B cell (primary cell): ENCODE measurements at regions not wholly inside any gene's neighbourhood (a gene's known extent, or its start where the extent isn't known, plus 50 kb on each side); places are given as distances from the start of the nearest gene placed in this dataset.

ENCODE experiments used
- ATAC-seq: fragments of 200-7000 bp; cut with Tn5 transposase; one replicate; pipeline ENCODE4 v1.10.0; 2021; ENCODE audit warnings: low read depth, mild to moderate bottlenecking, moderate number of reproducible peaks, moderate library complexity
- CTCF ChIA-PET: fragments of 350-600 bp; sonication (Branson Sonifier 250); formaldehyde crosslinking; loops from one replicate; lab custom pipeline; 2021; ENCODE audit warnings: antibody characterized with exemption, inconsistent platforms; lab: Charles Lee
- POLR2A ChIA-PET: fragments of 350-600 bp; sonication (Branson Sonifier 250); formaldehyde crosslinking; loops from one replicate; lab custom pipeline; 2021; ENCODE audit warnings: antibody characterized with exemption; lab: Charles Lee
- DNase-seq: peaks from one replicate; pipeline ENCODE4 v3.0.0; 2013
- H2AFZ ChIP-seq: 2 replicates; pipeline ENCODE4 v1.6.1; 2012; ENCODE audit warnings: mild to moderate bottlenecking, low read depth, low read length; ENCODE audit not compliant: insufficient read depth, poor library complexity, severe bottlenecking
- H3K27ac ChIP-seq, 2 donors: 1 replicate in 1 of 2; 2 replicates in 1 of 2; pipeline ENCODE4 v1.5.1; 2012 to 2013; ENCODE audit warnings: low read length in 2 of 2, mild to moderate bottlenecking in 2 of 2, moderate library complexity in 1 of 2
- H3K27me3 ChIP-seq, 4 experiments: fragments of 200-600 bp in 1 of 4; sonication (generic) in 1 of 4; replicated peaks in 1 of 4; 1 replicate in 2 of 4; 2 replicates in 2 of 4; pipeline versions ENCODE4 v1.6.1 to v1.7.0; 2013 to 2016; ENCODE audit warnings: low read length in 3 of 4, mild to moderate bottlenecking in 2 of 4, mixed read lengths in 1 of 4, moderate library complexity in 1 of 4; ENCODE audit not compliant: insufficient read depth in 4 of 4, control insufficient read depth in 3 of 4; ENCODE audit errors: control extremely low read depth in 1 of 4
- H3K36me3 ChIP-seq, 2 experiments: replicated peaks in 1 of 2; 1 replicate in 1 of 2; 2 replicates in 1 of 2; pipeline versions ENCODE4 v1.6.1 to v1.7.1; 2013; ENCODE audit warnings: low read length in 1 of 2; ENCODE audit not compliant: insufficient read depth in 2 of 2, control insufficient read depth in 1 of 2; ENCODE audit errors: control extremely low read depth in 1 of 2, extremely low read depth in 1 of 2
- H3K4me1 ChIP-seq, 2 donors: fragments of 200-600 bp in 1 of 2; sonication (generic) in 1 of 2; 1 replicate in 1 of 2; 2 replicates in 1 of 2; pipeline versions ENCODE4 v1.5.1 to v1.6.1; 2013 to 2017; ENCODE audit warnings: low read length in 2 of 2; ENCODE audit not compliant: control insufficient read depth in 2 of 2, insufficient read depth in 2 of 2
- H3K4me2 ChIP-seq: replicated peaks from 2 replicates; pipeline ENCODE3; 2012; ENCODE audit warnings: mild to moderate bottlenecking, low read depth, low read length; ENCODE audit not compliant: poor library complexity, severe bottlenecking
- H3K4me3 ChIP-seq, 5 experiments: fragments of 200-600 bp in 1 of 5; sonication (generic) in 1 of 5; 1 replicate in 3 of 5; 2 replicates in 2 of 5; pipeline versions ENCODE4 v1.5.1 to v1.7.0; 2011 to 2016; ENCODE audit warnings: low read length in 4 of 5, mild to moderate bottlenecking in 4 of 5, low read depth in 2 of 5, control low read depth in 1 of 5, moderate library complexity in 1 of 5; ENCODE audit not compliant: insufficient read depth in 1 of 5; ENCODE audit errors: control extremely low read depth in 1 of 5, extremely low read depth in 1 of 5
- H3K79me2 ChIP-seq: fragments of 200-600 bp; sonication (generic); one replicate; pipeline ENCODE4 v1.6.0; 2016; ENCODE audit warnings: low read length; ENCODE audit not compliant: control insufficient read depth, insufficient read depth
- H3K9ac ChIP-seq: fragments of 200-600 bp; sonication (generic); 2 replicates; pipeline ENCODE4 v1.6.1; 2017; ENCODE audit warnings: mild to moderate bottlenecking, low read length, moderate library complexity
- H3K9me3 ChIP-seq, 3 donors: one replicate each; pipeline versions ENCODE4 v1.6.1 to v1.7.1; 2013; ENCODE audit warnings: low read length in 2 of 3; ENCODE audit not compliant: control insufficient read depth in 2 of 3, insufficient read depth in 1 of 3; ENCODE audit errors: control extremely low read depth in 1 of 3
- H4K20me1 ChIP-seq: 2 replicates; pipeline ENCODE4 v1.6.0; 2012; ENCODE audit warnings: mild to moderate bottlenecking, low read length; ENCODE audit not compliant: insufficient read depth, control insufficient read depth, poor library complexity, severe bottlenecking
- H3K27ac Mint-ChIP-seq: one replicate; pipeline ENCODE4 v1.8.0; 2021; ENCODE audit warnings: mixed read lengths
- H3K27me3 Mint-ChIP-seq: one replicate; pipeline ENCODE4 v1.8.0; 2021; ENCODE audit warnings: mixed read lengths
- H3K4me1 Mint-ChIP-seq: one replicate; pipeline ENCODE4 v1.8.0; 2021; ENCODE audit warnings: mixed read lengths
- H3K4me3 Mint-ChIP-seq: one replicate; pipeline ENCODE4 v1.8.0; 2021; ENCODE audit warnings: mixed read lengths
- H3K9me3 Mint-ChIP-seq: one replicate; pipeline ENCODE4 v1.8.0; 2022; ENCODE audit warnings: mixed read lengths; ENCODE audit not compliant: insufficient read depth
- EZH2 ChIP-seq: IDR thresholded peaks from 2 replicates; pipeline ENCODE4 v1.6.1; 2012; ENCODE audit warnings: borderline replicate concordance, low read depth, mild to moderate bottlenecking, moderate library complexity, low read length; ENCODE audit not compliant: insufficient read depth, poor library complexity, severe bottlenecking
- WGBS: methylation state at CpG from one replicate; pipeline ENCODE4 v1.1.5; 2013; ENCODE audit warnings: missing lambda C conversion rate; ENCODE audit not compliant: insufficient coverage; 5-methylcytosine and 5-hydroxymethylcytosine counted together
- intact Hi-C: fragments of 100-400 bp; cut with micrococcal nuclease; formaldehyde crosslinking; loops from one replicate; pipeline ENCODE4 v1.10.0; 2022
- TF ChIP-seq, protein P1 (sequence below): fragments of 200-600 bp; IDR thresholded peaks from one replicate; pipeline ENCODE4 v1.8.0; 2022; ENCODE audit warnings: antibody characterized with exemption, mild to moderate bottlenecking

DNA sequence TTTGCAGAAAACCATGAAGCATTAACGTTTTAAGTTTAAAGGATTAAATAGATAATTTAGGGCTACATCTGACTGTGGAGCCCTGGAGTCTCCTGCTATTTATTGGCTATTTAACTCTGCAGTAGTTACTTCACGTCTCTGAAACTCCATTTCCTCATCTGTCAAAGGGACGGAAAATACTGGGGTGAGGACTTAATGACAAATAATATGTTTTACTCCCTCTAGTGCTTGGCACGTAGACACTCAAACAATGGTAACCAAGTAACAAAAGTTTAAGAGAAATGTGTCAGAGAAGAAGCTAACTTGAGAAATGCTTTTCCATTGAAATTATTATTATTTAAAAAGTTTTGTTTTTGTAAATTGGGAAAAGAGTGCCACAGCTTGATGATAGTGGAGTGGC, 130.7 kb upstream of the RCN1 start:
- no peaks in the 10 kb centered on the region for H3K9me3 Mint-ChIP-seq
- CTCF ChIA-PET = interaction anchor here (2.4 kb wide), 1 partner anchor 9 kb away, joined by 8 read pairs; no protein-coding TSS in a partner anchor
- peaks cover 8% of the 10 kb centered on the region for H3K27me3 Mint-ChIP-seq
- Histone ChIP-seq H3K4me1 (no peaks in the 10 kb centered on the region), H3K9ac (no peak overlapping the region), H3K27me3 (no peaks in the 10 kb centered on the region), H2AFZ (no peak overlapping the region), H3K79me2 (no peaks in the 10 kb centered on the region), H3K9me3 (no peaks in the 10 kb centered on the region), H3K4me2 (no peak overlapping the region), H3K27ac (no peak overlapping the region), H3K36me3 (no peaks in the 10 kb centered on the region), H3K4me3 (no peak overlapping the region), H4K20me1 (no peaks in the 10 kb centered on the region)
- no peak overlapping the region for H3K4me3 Mint-ChIP-seq
- POLR2A ChIA-PET = no interaction called here
- no peaks in the 10 kb centered on the region for H3K4me1 Mint-ChIP-seq
- no peak for DNase-seq
- no peak for ATAC-seq
- H3K27ac Mint-ChIP-seq = no peak overlapping the region
- 100% methylated on average over 1 of the region's 4 CpGs for WGBS
- no peak for TF ChIP-seq EZH2
- TF ChIP-seq, protein P1, sequence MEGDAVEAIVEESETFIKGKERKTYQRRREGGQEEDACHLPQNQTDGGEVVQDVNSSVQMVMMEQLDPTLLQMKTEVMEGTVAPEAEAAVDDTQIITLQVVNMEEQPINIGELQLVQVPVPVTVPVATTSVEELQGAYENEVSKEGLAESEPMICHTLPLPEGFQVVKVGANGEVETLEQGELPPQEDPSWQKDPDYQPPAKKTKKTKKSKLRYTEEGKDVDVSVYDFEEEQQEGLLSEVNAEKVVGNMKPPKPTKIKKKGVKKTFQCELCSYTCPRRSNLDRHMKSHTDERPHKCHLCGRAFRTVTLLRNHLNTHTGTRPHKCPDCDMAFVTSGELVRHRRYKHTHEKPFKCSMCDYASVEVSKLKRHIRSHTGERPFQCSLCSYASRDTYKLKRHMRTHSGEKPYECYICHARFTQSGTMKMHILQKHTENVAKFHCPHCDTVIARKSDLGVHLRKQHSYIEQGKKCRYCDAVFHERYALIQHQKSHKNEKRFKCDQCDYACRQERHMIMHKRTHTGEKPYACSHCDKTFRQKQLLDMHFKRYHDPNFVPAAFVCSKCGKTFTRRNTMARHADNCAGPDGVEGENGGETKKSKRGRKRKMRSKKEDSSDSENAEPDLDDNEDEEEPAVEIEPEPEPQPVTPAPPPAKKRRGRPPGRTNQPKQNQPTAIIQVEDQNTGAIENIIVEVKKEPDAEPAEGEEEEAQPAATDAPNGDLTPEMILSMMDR = no peak
- intact Hi-C loops = no loop called here

DNA sequence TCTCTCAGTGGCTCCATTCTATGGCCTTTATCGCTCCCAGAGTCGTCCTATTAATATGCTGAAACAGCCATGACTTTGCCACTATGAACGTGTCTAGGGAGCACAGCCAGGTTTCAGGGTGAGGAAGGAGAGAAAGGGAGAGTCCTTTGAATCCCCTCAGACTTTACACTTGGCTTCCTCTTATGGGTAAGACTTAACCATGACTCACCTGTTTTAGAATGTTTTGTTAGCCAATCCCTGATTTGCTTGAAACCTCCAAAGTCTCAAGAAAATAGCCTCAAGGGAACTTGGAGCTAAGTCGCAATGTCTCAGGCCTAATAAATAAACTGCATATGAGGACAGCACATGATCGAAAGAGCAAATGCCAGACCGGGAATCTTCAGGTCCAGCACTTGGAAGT, 131.2 kb upstream of the RCN1 start:
- ATAC-seq = no peak
- H3K9ac ChIP-seq = no peak overlapping the region
- H3K4me3 Mint-ChIP-seq = no peak overlapping the region
- peaks cover 12% of the 10 kb centered on the region for H3K27me3 Mint-ChIP-seq
- no peaks in the 10 kb centered on the region for H3K4me1 ChIP-seq
- H4K20me1 ChIP-seq = no peaks in the 10 kb centered on the region
- WGBS = 96% methylated on average over 3 of the region's 6 CpGs
- no peak for DNase-seq
- intact Hi-C loops = loop anchor here (5.0 to 10.0 kb wide), 2 partner anchors 472 to 715 kb away; no protein-coding TSS in a partner anchor
- H2AFZ ChIP-seq = no peak overlapping the region
- ChIA-PET POLR2A (no interaction called here), CTCF (interaction anchor here (2.4 kb wide), 1 partner anchor 10 kb away, joined by 8 read pairs; no protein-coding TSS in a partner anchor)
- no peaks in the 10 kb centered on the region for H3K9me3 Mint-ChIP-seq
- H3K79me2 ChIP-seq = no peaks in the 10 kb centered on the region
- no peaks in the 10 kb centered on the region for H3K4me1 Mint-ChIP-seq
- H3K4me2 ChIP-seq = no peak overlapping the region
- H3K4me3 ChIP-seq = no peak overlapping the region
- H3K9me3 ChIP-seq = no peaks in the 10 kb centered on the region
- H3K27ac Mint-ChIP-seq = no peak overlapping the region
- H3K27ac ChIP-seq = no peak overlapping the region
- no peaks in the 10 kb centered on the region for H3K36me3 ChIP-seq
- no peaks in the 10 kb centered on the region for H3K27me3 ChIP-seq
- TF ChIP-seq, protein P1 = no peak
